ENCODE measurements at regions not wholly inside any gene's neighbourhood (a gene's known extent, or its start where the extent isn't known, plus 50 kb on each side); places are given as distances from the start of the nearest gene placed in this dataset.

- WGBS (ENCODE audit: insufficient coverage, insufficient replicate concordance, low lambda C conversion rate, missing lambda C conversion rate), result 0% methylated on average over 1 of the region's 1 CpG
- no peak overlapping the region for H3K4me3 ChIP-seq
- no peaks in the 10 kb centered on the region for H4K20me1 ChIP-seq (ENCODE audit: control insufficient read depth, insufficient read depth)
- in situ Hi-C loops (cut with MboI), result no loop called here
- H3K27ac ChIP-seq (ENCODE audit: control insufficient read depth, insufficient read depth), result no peak overlapping the region
- BruUV-seq (replicated peaks), result no TSS peak
- H3K27me3 ChIP-seq (replicated peaks in 1 of 2; ENCODE audit: control insufficient read depth in 2 of 2, insufficient read depth in 2 of 2, low read length in 1 of 2), result no peaks in the 10 kb centered on the region
- ChIA-PET CTCF (no interaction called here), POLR2A (no interaction called here), SMC1A (ENCODE audit: uncharacterized antibody, unreplicated experiment) (interaction anchor here (0.7 kb wide), 1 partner anchor 46 kb away, joined by 4 read pairs; no protein-coding TSS in a partner anchor), RAD21 (ENCODE audit: unreplicated experiment) (no interaction called here)
- DNase-seq (ENCODE audit: low read depth, low spot score), result no peak
- no peaks in the 10 kb centered on the region for H3K4me1 ChIP-seq (ENCODE audit: control insufficient read depth, insufficient read depth, low read length)
- H3K9me3 ChIP-seq (replicated peaks; ENCODE audit: control insufficient read depth, insufficient read depth, low read length), result no peaks in the 10 kb centered on the region
- H3K79me2 ChIP-seq (ENCODE audit: control insufficient read depth, insufficient read depth, low read length), result no peaks in the 10 kb centered on the region
- no peak overlapping the region for H3K4me2 ChIP-seq (ENCODE audit: control insufficient read depth, insufficient read depth)
- no peak overlapping the region for H3K9ac ChIP-seq (ENCODE audit: control insufficient read depth, insufficient read depth, low read length)
- no peak overlapping the region for H2AFZ ChIP-seq (ENCODE audit: control insufficient read depth, low read depth, low read length)
- intact Hi-C loops (cut with micrococcal nuclease; ENCODE audit: unreplicated experiment), result no loop called here
- no peaks in the 10 kb centered on the region for H3K36me3 ChIP-seq (ENCODE audit: control insufficient read depth in 2 of 2, insufficient read depth in 2 of 2, low read length in 1 of 2)
- ATAC-seq, result no peak
- no peak for FAIRE-seq
- TF ChIP-seq HDGF (IDR thresholded peaks at IDR 0.05), result no peak
- TF ChIP-seq RBBP5 (conservative IDR thresholded peaks at IDR 0.05), result no peak
- no peak for TF ChIP-seq TCF7 (IDR thresholded peaks at IDR 0.05; ENCODE audit: borderline replicate concordance)
- TF ChIP-seq MTA3 (IDR thresholded peaks at IDR 0.05; ENCODE audit: borderline replicate concordance, low read length), result no peak
- TF ChIP-seq SRF (IDR thresholded peaks at IDR 0.05; ENCODE audit: low read depth in 2 of 2, low read length in 2 of 2), result no peak
- no peak for TF ChIP-seq BCLAF1 (IDR thresholded peaks at IDR 0.05)
- TF ChIP-seq ATF3 (IDR thresholded peaks at IDR 0.05; ENCODE audit: borderline replicate concordance, extremely low read depth, low read depth, low read length), result no peak
- no peak for TF ChIP-seq POLR2AphosphoS2 (IDR thresholded peaks at IDR 0.05; ENCODE audit: low read depth, low read length)
- no peak for TF ChIP-seq RAD21 (IDR thresholded peaks at IDR 0.05; ENCODE audit: insufficient read depth, low read depth, low read length)
- no peak for TF ChIP-seq MTA2 (IDR thresholded peaks at IDR 0.05; ENCODE audit: low read depth)
- no peak for TF ChIP-seq RFX5 (IDR thresholded peaks at IDR 0.05; ENCODE audit: low read depth, low read length)
- TF ChIP-seq RCOR1 (conservative IDR thresholded peaks at IDR 0.05; ENCODE audit: low read depth, low read length), result no peak
- no peak for TF ChIP-seq ZNF592 (IDR thresholded peaks at IDR 0.05)
- no peak for TF ChIP-seq CTCF (IDR thresholded peaks at IDR 0.05 in 2 of 3, conservative IDR thresholded peaks at IDR 0.05 in 1 of 3; ENCODE audit: control insufficient read depth in 2 of 3, extremely low read depth in 1 of 3, insufficient read depth in 1 of 3, low read depth in 3 of 3, low read length in 3 of 3)
- no peak for TF ChIP-seq BACH1 (IDR thresholded peaks at IDR 0.05; ENCODE audit: borderline replicate concordance)
- TF ChIP-seq TCF12 (IDR thresholded peaks at IDR 0.05; ENCODE audit: low read depth, low read length), result no peak
- TF ChIP-seq IKZF2 (IDR thresholded peaks at IDR 0.05), result no peak
- no peak for TF ChIP-seq RUNX3 (IDR thresholded peaks at IDR 0.05; ENCODE audit: low read length)
Observed at GRCh38 chr4:22287631-22288030, 228.2 kb downstream of the ADGRA3 start.
